K562 (cell line): ENCODE measurements at regions not wholly inside any gene's neighbourhood (a gene's known extent, or its start where the extent isn't known, plus 50 kb on each side); places are given as distances from the start of the nearest gene placed in this dataset.

Experiments
- ATAC-seq: fragments of 200-7000 bp; cut with Tn5 transposase; 3 replicates; pipeline ENCODE4 v1.9.1; 2020; ENCODE audit warnings: moderate library complexity
- BruUV-seq: library from RNA; stranded (reverse); fragments of 400-500 nt; replicated peaks from 2 replicates; lab custom pipeline; 2021; lab: Mats Ljungman, UMichigan
- CTCF ChIA-PET: fragments of 300-600 bp; formaldehyde crosslinking; extraction: SDS; loops from one replicate; lab custom pipeline; 2021; ENCODE audit warnings: low intra/inter-chr PET ratio; lab: Yijun Ruan, JAX
- POLR2A ChIA-PET: fragments of 300-600, 350-650 bp; sonication (Branson Sonifier 250); formaldehyde crosslinking; extraction: SDS; loops from one replicate; lab custom pipeline; 2021; ENCODE audit warnings: antibody characterized with exemption, inconsistent platforms; lab: Yijun Ruan, JAX
- DNase-seq, 4 experiments: peaks; one replicate each; pipeline versions ENCODE4 v3.0.0 to v3.0.0-alpha.2; 2011 to 2018; ENCODE audit warnings: low spot score in 3 of 4, mixed read lengths in 3 of 4; ENCODE audit errors: extremely low read depth in 1 of 4
- FAIRE-seq: peaks from 2 replicates; lab custom pipeline; 2011; peaks lifted over from hg19 to GRCh38; lab: Jason Lieb, UNC
- H2AFZ ChIP-seq: 2 replicates; pipeline ENCODE4 v1.6.0; 2011; ENCODE audit warnings: low read depth, low read length, control low read depth, inconsistent platforms
- H3K27ac ChIP-seq: fragments of 200-600 bp; 3 replicates; pipeline ENCODE4 v1.8.0; 2011; ENCODE audit warnings: low read depth, mild to moderate bottlenecking, control low read depth, inconsistent platforms, low read length, moderate library complexity, mixed read lengths; ENCODE audit errors: extremely low read depth
- H3K27me3 ChIP-seq, 2 experiments: fragments of 300-600 bp in 1 of 2; 2 replicates in 1 of 2; 3 replicates in 1 of 2; pipeline versions ENCODE4 v1.6.0 to v1.8.0; 2011; ENCODE audit warnings: inconsistent platforms in 2 of 2, low read length in 2 of 2, mild to moderate bottlenecking in 1 of 2, mixed read lengths in 1 of 2, moderate library complexity in 1 of 2; ENCODE audit not compliant: control insufficient read depth in 2 of 2, insufficient read depth in 2 of 2
- H3K36me3 ChIP-seq: fragments of 300-600 bp; 3 replicates; pipeline ENCODE4 v1.8.0; 2011; ENCODE audit warnings: mild to moderate bottlenecking, low read length, inconsistent platforms; ENCODE audit not compliant: control insufficient read depth, insufficient read depth
- H3K4me1 ChIP-seq, 2 experiments: fragments of 200-600 bp in 1 of 2; replicated peaks in 1 of 2; 2 replicates in 1 of 2; 3 replicates in 1 of 2; pipeline versions ENCODE4 v1.5.1 to v1.8.0; 2011; ENCODE audit warnings: inconsistent platforms in 2 of 2, low read length in 2 of 2, mild to moderate bottlenecking in 1 of 2, mixed read lengths in 1 of 2, moderate library complexity in 1 of 2; ENCODE audit not compliant: control insufficient read depth in 2 of 2, insufficient read depth in 2 of 2
- H3K4me2 ChIP-seq: 2 replicates; pipeline ENCODE4 v1.6.1; 2011; ENCODE audit warnings: low read length, control low read depth, inconsistent platforms, mixed read lengths; ENCODE audit not compliant: insufficient read depth
- H3K4me3 ChIP-seq: fragments of 200-600 bp; sonication (generic), shearing (Covaris generic); 2 replicates; pipeline ENCODE4 v1.5.1; 2016; ENCODE audit warnings: control low read depth, inconsistent platforms
- H3K79me2 ChIP-seq: fragments of 200-600 bp; 3 replicates; pipeline ENCODE4 v1.8.0; 2011; ENCODE audit warnings: low read length, inconsistent platforms; ENCODE audit not compliant: control insufficient read depth, insufficient read depth
- H3K9ac ChIP-seq, 2 experiments: 2 replicates each; pipeline versions ENCODE4 v1.6.0 to v1.6.1; 2011; ENCODE audit warnings: low read depth in 2 of 2, low read length in 2 of 2, control low read depth in 1 of 2, inconsistent platforms in 1 of 2, mild to moderate bottlenecking in 1 of 2, mixed read lengths in 1 of 2; ENCODE audit not compliant: insufficient read depth in 1 of 2
- H3K9me1 ChIP-seq: one replicate; pipeline ENCODE4 v1.6.0; 2011; ENCODE audit warnings: inconsistent platforms, mild to moderate bottlenecking, low read length, moderate library complexity; ENCODE audit not compliant: control insufficient read depth, insufficient read depth
- H3K9me3 ChIP-seq: replicated peaks from 2 replicates; pipeline ENCODE4 v1.5.1; 2011; ENCODE audit warnings: low read depth, low read length, inconsistent platforms; ENCODE audit not compliant: control insufficient read depth, insufficient read depth
- H4K20me1 ChIP-seq: replicated peaks from 2 replicates; pipeline ENCODE4 v1.6.1; 2011; ENCODE audit warnings: low read length, inconsistent platforms, mixed read lengths; ENCODE audit not compliant: control insufficient read depth, insufficient read depth
- ETV6 ChIP-seq, 3 experiments: fragments of 150-350 bp in 1 of 3; sonication (generic) in 1 of 3; formaldehyde crosslinking in 1 of 3; IDR thresholded peaks; 2 replicates each; pipeline versions ENCODE4 v1.6.1 to v1.8.0; 2014 to 2022; ENCODE audit warnings: borderline replicate concordance in 2 of 3, low read depth in 2 of 3, antibody characterized with exemption in 1 of 3, low read length in 1 of 3, mild to moderate bottlenecking in 1 of 3, missing genetic modification reagents in 1 of 3
- KLF10 ChIP-seq: fragments of 250-450 bp; sonication (Bioruptor Pico); IDR thresholded peaks from 2 replicates; pipeline ENCODE4 v1.6.1; 2021; ENCODE audit warnings: matching md5 sums
- NR0B1 ChIP-seq: fragments of 450-650 bp; IDR thresholded peaks from one replicate; pipeline ENCODE4 v1.6.1; 2018; ENCODE audit warnings: mild to moderate bottlenecking, moderate library complexity; ENCODE audit not compliant: partially characterized antibody
- POLR2AphosphoS5 ChIP-seq: IDR thresholded peaks from 2 replicates; pipeline ENCODE4 v1.6.1; 2011; ENCODE audit warnings: mild to moderate bottlenecking, low read depth, low read length, moderate library complexity; ENCODE audit not compliant: control insufficient read depth, insufficient read depth
- TFAM ChIP-seq: fragments of 250-450 bp; sonication (Bioruptor Pico); conservative IDR thresholded peaks from 2 replicates; pipeline ENCODE4 v1.5.0; 2021; ENCODE audit warnings: mild to moderate bottlenecking, moderate library complexity
- TRIM28 ChIP-seq: fragments of 450-650 bp; IDR thresholded peaks from 2 replicates; pipeline ENCODE4 v1.6.1; 2017
- ZNF583 ChIP-seq: fragments of 250-450 bp; sonication (Bioruptor Pico); IDR thresholded peaks from 2 replicates; pipeline ENCODE4 v1.4.0; 2020
- ZNF77 ChIP-seq: fragments of 250-450 bp; sonication (Bioruptor Pico); IDR thresholded peaks from 2 replicates; pipeline ENCODE4 v1.5.0; 2020
- WGBS: fragments of 100-300 bp; shearing (Covaris generic); methylation state at CpG from one replicate; pipeline ENCODE4 v1.1.6; 2016; ENCODE audit warnings: low coverage, mixed read lengths; ENCODE audit not compliant: insufficient coverage; ENCODE audit errors: missing lambda C conversion rate; 5-methylcytosine and 5-hydroxymethylcytosine counted together
- in situ Hi-C: fragments of 300-500 bp; cut with MboI; formaldehyde crosslinking; loops from 4 replicates; pipeline ENCODE4 v1.15.0; 2018; ENCODE audit warnings: inconsistent platforms, mixed read lengths
- intact Hi-C: fragments of 100-400 bp; cut with micrococcal nuclease; formaldehyde crosslinking; loops from 2 replicates; pipeline ENCODE4 v1.14.2; 2022
- TF ChIP-seq, protein P1 (sequence below): IDR thresholded peaks from 3 replicates; pipeline ENCODE4 v1.6.1; 2011; ENCODE audit warnings: borderline replicate concordance, mild to moderate bottlenecking; ENCODE audit not compliant: insufficient read length, insufficient read depth

GRCh38 chr11:23151819-23152218, 291.5 kb upstream of the CCDC179 start (continued):
- no peak for TF ChIP-seq ZNF583 (CRISPR knock-in tag)

- in situ Hi-C loops (no loop called here), intact Hi-C loops (no loop called here)
- Histone ChIP-seq H3K9me1 (no peaks in the 10 kb centered on the region), H3K27me3 (no peaks in the 10 kb centered on the region), H3K9ac (no peak overlapping the region), H4K20me1 (no peaks in the 10 kb centered on the region), H3K9me3 (no peaks in the 10 kb centered on the region), H3K4me1 (no peaks in the 10 kb centered on the region), H3K79me2 (no peaks in the 10 kb centered on the region), H3K4me2 (no peak overlapping the region), H3K27ac (no peak overlapping the region), H3K36me3 (no peaks in the 10 kb centered on the region), H3K4me3 (no peak overlapping the region), H2AFZ (no peak overlapping the region)
- DNase-seq (no peak), FAIRE-seq (no peak), ATAC-seq (no peak)
- TF ChIP-seq, protein P1, sequence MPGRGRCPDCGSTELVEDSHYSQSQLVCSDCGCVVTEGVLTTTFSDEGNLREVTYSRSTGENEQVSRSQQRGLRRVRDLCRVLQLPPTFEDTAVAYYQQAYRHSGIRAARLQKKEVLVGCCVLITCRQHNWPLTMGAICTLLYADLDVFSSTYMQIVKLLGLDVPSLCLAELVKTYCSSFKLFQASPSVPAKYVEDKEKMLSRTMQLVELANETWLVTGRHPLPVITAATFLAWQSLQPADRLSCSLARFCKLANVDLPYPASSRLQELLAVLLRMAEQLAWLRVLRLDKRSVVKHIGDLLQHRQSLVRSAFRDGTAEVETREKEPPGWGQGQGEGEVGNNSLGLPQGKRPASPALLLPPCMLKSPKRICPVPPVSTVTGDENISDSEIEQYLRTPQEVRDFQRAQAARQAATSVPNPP: no peak
- TF ChIP-seq NR0B1 (no peak), TRIM28 (no peak), ZNF77 (CRISPR knock-in tag) (no peak), ETV6 (IDR thresholded peaks at IDR 0.05; ENCODE audit: borderline replicate concordance in 1 of 2, low read depth in 2 of 2, low read length in 1 of 2) (no peak), ETV6 (CRISPR knock-in tag; IDR thresholded peaks at IDR 0.05; ENCODE audit: borderline replicate concordance) (no peak), POLR2AphosphoS5 (no peak), TFAM (CRISPR knock-in tag) (no peak), KLF10 (CRISPR knock-in tag) (no peak)
- no TSS peak for BruUV-seq
- 0% methylated on average over 1 of the region's 1 CpG for WGBS
- ChIA-PET CTCF (no interaction called here), POLR2A (no interaction called here)
Observed at GRCh38 chr11:23155503-23155902, 295.2 kb upstream of the CCDC179 start.
